OCI-LY3 (cell line): ENCODE measurements at regions not wholly inside any gene's neighbourhood (a gene's known extent, or its start where the extent isn't known, plus 50 kb on each side); places are given as distances from the start of the nearest gene placed in this dataset.

Experiments used
- CTCF ChIP-seq: fragments of 200-600, 300-600 bp; sonication (generic); IDR thresholded peaks from 2 replicates; pipeline ENCODE4 v1.5.1; 2014; ENCODE audit warnings: antibody characterized with exemption, low read length, low read depth
- EZH2phosphoT487 ChIP-seq: fragments of 200-600 bp; shearing (Covaris generic); IDR thresholded peaks from 2 replicates; pipeline ENCODE4 v1.6.1; 2018; ENCODE audit warnings: antibody characterized with exemption, mixed run types, low read depth

GRCh38 chr15:24786347-24786746, 110.8 kb downstream of the NPAP1 start:
- TF ChIP-seq CTCF (no peak), EZH2phosphoT487 (no peak)
